DND-41 (cell line): ENCODE measurements at regions not wholly inside any gene's neighbourhood (a gene's known extent, or its start where the extent isn't known, plus 50 kb on each side); places are given as distances from the start of the nearest gene placed in this dataset.

Source experiments
- CTCF ChIP-seq: IDR thresholded peaks from 2 replicates; pipeline ENCODE4 v1.5.1; 2012; ENCODE audit warnings: borderline replicate concordance, low read length, moderate library complexity, mild to moderate bottlenecking; ENCODE audit not compliant: poor library complexity, severe bottlenecking; ENCODE audit errors: extremely low read depth
- EZH2 ChIP-seq: IDR thresholded peaks from 3 replicates; pipeline ENCODE4 v1.6.1; 2012; ENCODE audit warnings: borderline replicate concordance, low read depth, mild to moderate bottlenecking, moderate library complexity, low read length, inconsistent platforms; ENCODE audit not compliant: severe bottlenecking

GRCh38 chr1:47522935-47523834 lies 85.3 kb downstream of the FOXD2 start:
- TF ChIP-seq CTCF (no peak), EZH2 (no peak)
